GM19238 (cell line): ENCODE measurements at regions not wholly inside any gene's neighbourhood (a gene's known extent, or its start where the extent isn't known, plus 50 kb on each side); places are given as distances from the start of the nearest gene placed in this dataset.
"Not testable (repeated sequence)": the region's sequence is repeated elsewhere in the genome, so short reads cannot be mapped to it uniquely, and the experiment has no call there.

Source experiments
- DNase-seq: peaks from one replicate; pipeline ENCODE4 v3.0.0; 2011; ENCODE audit warnings: low spot score; ENCODE audit not compliant: insufficient read length

DNA sequence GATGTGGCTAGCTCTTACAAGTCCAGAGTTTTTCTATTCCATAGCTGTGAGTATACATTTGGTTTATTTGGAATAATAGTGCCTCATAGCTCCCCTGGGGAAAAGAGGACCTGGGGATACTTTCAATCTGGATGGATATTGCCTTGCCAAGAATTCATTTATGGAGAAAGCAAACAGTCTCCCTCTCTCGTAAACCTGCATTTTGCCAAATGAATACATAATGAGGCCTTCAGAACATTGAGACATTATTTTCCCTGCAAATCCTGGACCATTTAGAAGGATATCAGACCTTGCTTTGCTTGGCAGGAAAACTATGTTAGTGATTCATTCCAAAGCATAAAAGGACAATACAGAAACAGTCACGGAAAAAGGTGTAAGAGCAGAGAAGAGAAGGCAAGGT, 569.6 kb upstream of the BRINP1 start:
- DNase-seq: no peak

- DNase-seq: no peak
These were observed 565.3 kb upstream of the BRINP1 start for GRCh38 chr9:119934497-119934896.

DNA sequence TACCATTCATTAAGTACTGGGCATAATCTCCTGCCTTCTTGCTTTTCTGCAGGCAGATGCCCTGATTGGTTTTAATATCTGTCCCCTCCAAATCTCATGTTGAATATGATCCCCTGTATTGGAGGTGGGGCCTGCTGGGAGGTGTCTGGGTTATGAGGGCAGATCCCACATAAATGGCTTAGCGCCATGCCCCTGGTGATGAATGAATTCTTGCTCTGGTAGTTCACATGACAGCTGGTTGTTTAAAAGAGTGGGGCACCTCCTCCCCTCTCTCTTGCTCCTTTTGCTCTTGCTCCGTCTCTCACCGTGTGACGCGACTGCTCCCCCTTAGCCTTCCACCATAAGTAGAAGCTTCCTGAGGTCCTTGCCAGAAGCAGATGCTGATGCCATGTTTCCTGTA, 564.0 kb upstream of the BRINP1 start:
- no peak for DNase-seq

DNA sequence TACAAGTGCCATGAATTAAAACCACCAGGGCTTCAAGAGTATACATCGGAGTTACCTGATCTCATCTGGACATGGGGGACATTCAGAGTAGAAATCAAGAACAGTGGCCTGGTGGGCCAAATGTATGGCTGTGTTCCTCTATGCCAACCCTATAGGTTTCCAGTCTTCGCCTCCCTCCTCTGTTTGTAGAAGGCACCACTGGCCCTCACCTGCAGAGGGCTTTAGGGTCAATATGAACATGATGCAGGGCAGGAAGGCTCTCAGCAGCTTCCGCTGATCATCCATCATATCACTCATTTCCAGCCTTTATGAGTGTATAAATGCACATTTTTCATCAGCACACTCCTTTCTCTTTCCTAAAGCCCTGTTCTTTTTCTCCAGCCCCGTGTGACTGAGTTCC, 555.5 kb upstream of the BRINP1 start:
- DNase-seq: no peak

DNA sequence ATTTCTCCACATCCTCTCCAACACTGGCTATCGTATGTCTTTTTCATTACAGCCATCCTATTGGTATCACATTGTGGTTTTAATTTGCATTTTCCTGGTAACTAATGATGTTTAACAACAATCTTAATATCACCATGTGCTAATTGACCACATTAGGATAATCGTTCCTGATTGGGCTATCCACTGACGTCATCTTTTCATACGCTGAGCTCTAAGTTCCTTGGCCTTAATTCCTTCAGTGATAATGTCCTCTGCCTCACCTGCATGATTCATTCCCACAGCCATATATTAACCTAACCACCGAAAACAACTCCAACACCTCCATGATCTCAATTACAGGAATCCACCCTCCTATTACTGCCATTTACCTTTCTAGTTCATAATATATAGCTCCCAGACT, 547.9 kb upstream of the BRINP1 start:
- DNase-seq: no peak

DNA sequence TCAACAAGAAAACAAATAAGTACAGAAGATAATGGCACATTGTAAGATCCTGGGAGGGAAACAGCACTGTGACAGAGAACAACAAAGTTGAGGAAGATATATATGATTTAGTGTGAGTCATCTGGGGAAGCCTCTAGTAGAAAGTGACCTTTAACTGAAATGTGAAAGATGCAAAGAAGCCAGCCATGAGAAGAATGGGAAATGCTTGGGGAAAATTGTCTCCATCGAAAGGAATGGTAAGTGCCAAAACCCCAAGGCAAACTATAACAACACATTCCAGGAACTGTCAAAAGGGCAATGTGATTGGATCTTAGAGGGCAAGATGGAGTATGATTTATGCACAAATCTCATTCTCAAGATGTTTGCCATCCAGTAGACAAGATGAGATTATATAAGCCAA, 537.8 kb upstream of the BRINP1 start:
- DNase-seq: no peak

- no peak for DNase-seq
These were observed 536.5 kb upstream of the BRINP1 start for GRCh38 chr9:119905724-119906123.

DNA sequence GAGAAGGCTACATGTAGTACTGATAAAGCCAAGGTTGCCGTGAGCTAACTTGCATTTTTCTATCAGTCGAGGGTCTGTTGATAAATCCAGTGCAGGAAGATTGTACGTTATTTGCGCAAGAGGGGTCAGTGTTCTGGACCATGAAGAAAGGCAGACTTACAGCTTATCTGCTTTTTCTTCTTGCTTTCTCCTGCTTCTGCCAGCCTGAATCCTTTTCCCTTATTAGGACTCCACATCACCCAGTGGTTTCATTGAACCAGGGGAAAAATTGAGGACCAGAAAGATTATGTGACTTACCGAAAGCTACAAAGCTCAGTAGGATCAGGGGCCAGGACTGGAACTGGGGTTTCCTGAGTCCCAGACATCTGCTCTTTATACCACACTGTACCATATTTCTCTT, 534.6 kb upstream of the BRINP1 start:
- DNase-seq: no peak

GRCh38 chr9:119902611-119903010, 533.4 kb upstream of the BRINP1 start:
- DNase-seq: no peak

DNA sequence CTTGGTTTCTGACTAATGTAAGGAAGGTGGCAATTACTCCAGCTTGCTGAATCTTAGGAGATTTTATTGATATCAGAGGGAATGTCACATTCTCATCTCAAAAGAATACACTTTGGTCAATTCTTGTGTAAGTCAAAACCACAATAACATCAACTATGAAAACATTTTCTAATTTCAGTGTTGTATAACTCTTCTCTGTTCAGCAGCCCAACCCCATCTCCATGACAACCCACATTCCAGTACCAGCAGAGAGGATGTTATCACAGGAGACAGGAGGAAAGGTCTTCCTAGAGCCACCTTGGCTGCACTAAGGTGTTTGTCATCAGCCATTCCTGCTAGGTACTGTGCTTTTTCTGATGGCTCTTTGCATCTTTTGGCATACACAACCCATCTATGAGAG, 529.1 kb upstream of the BRINP1 start:
- DNase-seq: no peak

DNA sequence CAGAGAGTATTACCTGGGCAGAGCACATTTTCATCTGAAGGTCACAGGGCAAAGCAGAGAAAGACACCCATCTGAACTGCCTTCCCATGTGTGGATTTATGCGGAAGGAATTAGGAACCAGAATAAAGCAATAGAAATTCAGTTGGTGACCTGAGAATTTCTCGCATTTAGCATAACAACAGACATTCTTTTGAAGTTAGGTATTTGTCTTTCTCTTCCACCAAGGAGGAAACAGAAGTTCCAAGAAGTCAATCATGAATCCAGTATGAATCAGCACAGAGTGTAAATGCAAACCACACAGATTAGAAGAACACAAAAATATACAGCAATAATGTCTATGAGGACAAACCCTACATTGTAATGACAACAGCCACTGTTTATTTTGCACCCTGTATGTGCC, 515.2 kb upstream of the BRINP1 start:
- no peak for DNase-seq

DNA sequence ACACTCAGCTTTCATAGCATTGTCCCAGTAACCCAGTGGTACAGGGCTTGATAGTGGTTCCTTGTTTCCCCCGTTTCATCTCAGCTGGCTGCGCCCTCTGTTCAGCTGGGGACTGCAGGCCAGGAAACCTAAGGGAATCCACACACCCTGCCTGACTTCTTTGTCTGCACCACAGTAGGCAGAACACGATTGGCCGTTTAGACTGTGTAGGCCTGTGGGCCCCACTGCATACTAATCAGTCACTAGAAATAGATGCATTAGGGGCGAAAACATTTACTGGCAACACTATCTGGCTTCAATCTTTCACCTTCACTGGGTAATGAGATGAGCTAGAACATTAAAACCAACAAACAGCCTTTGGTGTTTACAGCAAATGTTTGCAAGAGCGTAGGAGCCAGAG, 512.7 kb upstream of the BRINP1 start:
- no peak for DNase-seq

- no peak for DNase-seq
These were observed 511.1 kb upstream of the BRINP1 start for GRCh38 chr9:119880361-119880760.

DNA sequence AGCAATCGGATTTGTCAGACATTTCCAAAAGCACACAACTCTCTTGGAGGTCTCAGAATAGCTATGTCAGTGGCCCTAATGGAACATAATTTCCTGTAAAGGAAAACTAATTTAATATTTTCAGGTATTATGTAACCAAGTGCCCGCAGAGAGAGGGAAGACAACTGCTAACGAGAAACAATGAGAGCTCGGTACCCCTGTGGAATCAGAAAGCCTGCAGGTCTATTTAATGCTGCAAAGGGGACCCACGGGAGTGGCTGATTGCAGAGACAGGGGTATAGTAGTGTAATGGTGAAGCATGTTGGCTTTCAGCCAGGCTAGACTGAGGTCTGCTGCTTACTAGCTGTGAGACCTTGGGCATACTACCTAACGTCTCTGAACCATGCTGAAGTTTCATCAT, 508.1 kb upstream of the BRINP1 start:
- DNase-seq: no peak

DNA sequence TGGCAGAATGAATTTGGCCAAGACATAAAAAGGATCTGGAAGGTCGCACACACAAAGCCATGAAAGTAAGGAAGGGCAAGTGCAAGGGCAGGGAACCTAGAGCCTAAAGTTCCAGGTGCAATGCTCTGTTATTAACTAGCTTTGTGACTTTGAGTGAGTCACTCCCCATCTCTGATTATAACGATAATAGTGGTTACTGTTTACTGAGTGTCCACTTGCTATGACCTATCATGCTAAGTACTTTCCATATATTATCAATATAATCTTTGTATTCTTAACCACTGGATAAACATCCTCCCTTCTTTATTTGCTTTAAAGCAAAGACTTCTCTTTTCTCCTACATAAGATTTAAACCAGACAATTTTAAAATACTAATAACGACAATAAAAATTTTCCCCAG, 504.6 kb upstream of the BRINP1 start:
- DNase-seq: no peak

DNA sequence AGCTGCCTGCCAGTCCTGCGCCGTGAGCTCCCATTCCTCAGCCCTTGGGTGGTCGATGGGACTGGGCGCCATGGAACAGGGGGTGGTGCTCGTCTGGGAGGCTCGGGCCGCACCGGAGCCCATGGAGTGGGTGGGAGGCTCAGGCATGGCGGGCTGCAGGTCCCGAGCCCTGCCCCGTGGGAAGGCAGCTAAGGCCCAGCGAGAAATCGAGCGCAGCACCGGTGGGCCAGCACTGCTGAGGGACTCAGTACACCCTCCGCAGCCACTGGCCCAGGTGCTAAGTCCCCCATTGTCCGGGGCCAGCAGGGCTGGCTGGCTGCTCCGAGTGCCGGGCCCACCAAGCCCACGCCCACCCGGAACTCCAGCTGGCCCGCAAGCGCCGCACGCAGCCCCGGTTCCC, 501.0 kb upstream of the BRINP1 start:
- DNase-seq: not testable (repeated sequence)

DNA sequence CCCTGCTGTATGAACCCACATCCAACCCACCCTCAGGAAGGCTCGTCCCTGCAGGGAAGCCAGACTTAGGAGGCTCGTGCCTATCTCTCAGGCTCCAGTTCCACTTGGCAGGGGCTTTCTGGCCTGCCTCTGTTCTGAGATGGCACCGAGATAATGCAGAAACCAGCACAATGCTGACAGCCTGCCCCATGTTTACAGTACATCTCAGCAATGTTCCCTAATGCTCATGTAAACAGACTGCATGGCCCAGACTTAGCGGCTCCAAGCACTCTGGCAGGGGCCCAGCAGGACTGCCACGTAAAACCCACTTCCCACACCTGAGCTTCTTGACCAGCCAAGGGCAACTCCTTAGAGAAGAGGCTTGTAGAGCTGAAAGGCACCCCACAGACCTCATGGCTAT, 499.5 kb upstream of the BRINP1 start:
- no peak for DNase-seq

- no peak for DNase-seq
These were observed 492.6 kb upstream of the BRINP1 start for GRCh38 chr9:119861842-119862241.

GRCh38 chr9:119859128-119859527, 489.9 kb upstream of the BRINP1 start:
- DNase-seq: no peak

- DNase-seq: no peak
These were observed 483.9 kb upstream of the BRINP1 start for GRCh38 chr9:119853126-119853525.

DNA sequence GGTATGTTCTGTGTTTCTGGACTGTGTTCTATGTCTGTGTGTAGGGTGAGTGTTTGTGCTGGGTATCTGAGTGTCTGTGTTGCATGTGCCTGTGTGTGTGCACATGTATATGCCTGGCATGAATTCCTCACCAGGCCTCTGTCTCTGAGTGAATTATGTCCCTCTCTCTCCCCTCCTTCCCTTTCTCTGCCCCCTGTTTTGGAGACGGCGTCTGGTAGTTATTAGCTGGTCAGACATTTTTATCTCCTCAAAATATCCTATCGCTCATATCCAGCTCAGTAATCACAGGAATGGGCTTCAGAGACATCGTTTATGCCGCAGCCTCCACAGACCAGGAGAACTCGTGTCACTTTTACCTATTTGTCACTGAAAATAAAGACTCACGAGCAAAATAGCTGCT, 483.2 kb upstream of the BRINP1 start:
- DNase-seq: no peak

DNA sequence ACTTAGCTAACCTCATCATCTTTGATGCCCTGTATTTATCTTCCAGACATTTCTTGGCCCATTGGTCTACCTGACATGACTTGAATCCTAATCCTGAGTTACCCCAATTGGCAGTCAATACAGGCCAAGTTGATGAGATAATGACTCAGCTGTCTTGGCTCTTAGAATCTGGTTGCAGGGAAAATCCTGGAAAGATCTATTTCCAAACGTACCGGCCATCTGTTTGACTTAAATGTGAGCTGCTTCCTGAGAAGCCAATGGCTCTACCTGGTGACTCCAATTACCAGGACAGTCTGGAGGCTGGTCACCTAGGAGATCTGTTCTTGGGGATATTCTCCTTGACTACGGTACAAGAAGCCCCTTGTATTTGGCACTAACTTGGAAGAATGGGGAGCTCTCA, 475.2 kb upstream of the BRINP1 start:
- DNase-seq: no peak

DNA sequence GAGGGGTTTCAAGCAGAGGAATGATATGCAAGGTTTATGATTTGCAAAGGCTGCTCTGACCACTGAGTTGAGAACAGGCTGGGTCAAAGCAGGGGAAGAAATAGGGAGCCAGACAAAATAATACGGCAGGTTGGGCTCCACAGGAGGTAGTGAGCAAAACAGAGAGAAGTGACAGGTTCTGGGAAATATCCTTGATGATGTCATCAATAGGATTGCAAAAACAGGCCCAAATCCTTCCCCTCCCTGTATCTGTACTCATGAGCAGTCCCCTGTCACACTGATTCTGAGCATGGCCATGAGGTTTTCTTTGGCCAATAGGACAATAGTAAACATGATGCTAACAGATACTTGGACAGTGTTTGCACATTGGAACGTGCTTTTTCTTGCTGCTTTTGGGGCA, 471.8 kb upstream of the BRINP1 start:
- no peak for DNase-seq

GRCh38 chr9:119839888-119840287, 470.7 kb upstream of the BRINP1 start:
- DNase-seq: no peak

GRCh38 chr9:119838210-119838609, 469.0 kb upstream of the BRINP1 start:
- DNase-seq: no peak
